ENCODE measurements at regions not wholly inside any gene's neighbourhood (a gene's known extent, or its start where the extent isn't known, plus 50 kb on each side); places are given as distances from the start of the nearest gene placed in this dataset.

- Histone ChIP-seq H3K79me2 (ENCODE audit: insufficient read depth, low read length) (no peaks in the 10 kb centered on the region), H3K4me1 (ENCODE audit: control insufficient read depth in 1 of 2, insufficient read depth in 2 of 2, low read length in 2 of 2) (no peaks in the 10 kb centered on the region), H3K4me3 (replicated peaks in 1 of 2; ENCODE audit: low read depth in 1 of 2, low read length in 2 of 2) (no peak overlapping the region), H3K9me3 (ENCODE audit: control insufficient read depth in 1 of 2, insufficient read depth in 1 of 2, low read depth in 1 of 2, low read length in 2 of 2) (no peaks in the 10 kb centered on the region), H2AFZ (ENCODE audit: low read depth, low read length, poor library complexity, severe bottlenecking) (no peak overlapping the region), H4K20me1 (ENCODE audit: insufficient read depth) (no peaks in the 10 kb centered on the region; the same call in 1 of the 2 replicates), H3K36me3 (ENCODE audit: control insufficient read depth in 1 of 2, insufficient read depth in 2 of 2, low read length in 2 of 2) (no peaks in the 10 kb centered on the region), H3K9me2 (ENCODE audit: insufficient read depth) (no peaks in the 10 kb centered on the region), H3K27ac (ENCODE audit: low read depth, low read length) (no peak overlapping the region), H3K27me3 (ENCODE audit: insufficient read depth, low read length) (no peaks in the 10 kb centered on the region), H3K9ac (ENCODE audit: low read length) (no peak overlapping the region), H3K4me2 (ENCODE audit: low read length) (no peak overlapping the region)
- ChIA-PET CTCF (no interaction called here), RAD21 (ENCODE audit: low non-redundant PET in 1 of 2, low total read pairs in 2 of 2, uncharacterized antibody in 2 of 2, unreplicated experiment in 2 of 2) (no interaction called here), POLR2A (no interaction called here)
- no peak for ATAC-seq
- no peak for DNase-seq (ENCODE audit: low read depth, low spot score)
- intact Hi-C loops (cut with micrococcal nuclease), result no loop called here
- no TSS peak for BruUV-seq (replicated peaks)
- no peak for TF ChIP-seq SIN3A (IDR thresholded peaks at IDR 0.05; ENCODE audit: low read depth)
- TF ChIP-seq FOSL1 (IDR thresholded peaks at IDR 0.05; ENCODE audit: low read depth), result no peak
- no peak for TF ChIP-seq JUND (IDR thresholded peaks at IDR 0.05)
- TF ChIP-seq SRF (IDR thresholded peaks at IDR 0.05; ENCODE audit: low read depth), result no peak
- no peak for TF ChIP-seq RAD21 (IDR thresholded peaks at IDR 0.05; ENCODE audit: low read depth)
- TF ChIP-seq ZNF274 (IDR thresholded peaks at IDR 0.05; ENCODE audit: low read depth, low read length), result no peak
- TF ChIP-seq MAX (IDR thresholded peaks at IDR 0.05), result no peak
- no peak for TF ChIP-seq TCF7L2 (IDR thresholded peaks at IDR 0.05; ENCODE audit: borderline replicate concordance, extremely low read depth, insufficient read depth, insufficient read length)
- no peak for TF ChIP-seq ZFX (IDR thresholded peaks at IDR 0.05)
- TF ChIP-seq ATF3 (IDR thresholded peaks at IDR 0.05), result no peak
- TF ChIP-seq EZH2 (IDR thresholded peaks at IDR 0.05), result no peak
- TF ChIP-seq SP1 (IDR thresholded peaks at IDR 0.05; ENCODE audit: low read depth), result no peak
- TF ChIP-seq POLR2AphosphoS5 (IDR thresholded peaks at IDR 0.05; ENCODE audit: low read depth, low read length), result no peak
- no peak for TF ChIP-seq EZH2phosphoT487 (IDR thresholded peaks at IDR 0.05; ENCODE audit: borderline replicate concordance)
- no peak for TF ChIP-seq CEBPB (IDR thresholded peaks at IDR 0.05; ENCODE audit: low read depth)
- no peak for TF ChIP-seq CBX3 (IDR thresholded peaks at IDR 0.05; ENCODE audit: low read depth)
- no peak for TF ChIP-seq REST (IDR thresholded peaks at IDR 0.05; ENCODE audit: low read depth)
Observed at GRCh38 chr9:30505311-30505710, 1879.1 kb upstream of the ACO1 start.
